Small intestine (tissue), 7 donors: ENCODE measurements at regions not wholly inside any gene's neighbourhood (a gene's known extent, or its start where the extent isn't known, plus 50 kb on each side); places are given as distances from the start of the nearest gene placed in this dataset.

ENCODE experiments used
- DNase-seq, 2 donors: peaks; one replicate each; pipeline versions ENCODE4 v3.0.0 to v3.0.0-alpha.2; 2013
- FAIRE-seq: peaks from 2 replicates; lab custom pipeline; 2012; peaks lifted over from hg19 to GRCh38; lab: Jason Lieb, UNC
- H3K27ac ChIP-seq, 3 donors: one replicate each; pipeline ENCODE4 v1.5.1; 2013; ENCODE audit warnings: low read length in 2 of 3, mild to moderate bottlenecking in 2 of 3, control low read depth in 1 of 3, inconsistent platforms in 1 of 3, low read depth in 1 of 3, moderate library complexity in 1 of 3
- H3K27me3 ChIP-seq, 3 donors: one replicate each; pipeline ENCODE4 v1.6.1; 2013; ENCODE audit warnings: low read length in 3 of 3, inconsistent platforms in 1 of 3; ENCODE audit not compliant: control insufficient read depth in 3 of 3, insufficient read depth in 3 of 3
- H3K36me3 ChIP-seq, 3 donors: one replicate each; pipeline ENCODE4 v1.6.1; 2013; ENCODE audit warnings: low read length in 3 of 3, inconsistent platforms in 1 of 3, low read depth in 1 of 3, mild to moderate bottlenecking in 1 of 3, moderate library complexity in 1 of 3; ENCODE audit not compliant: control insufficient read depth in 3 of 3, insufficient read depth in 2 of 3
- H3K4me1 ChIP-seq, 3 donors: one replicate each; pipeline ENCODE4 v1.6.1; 2013; ENCODE audit warnings: low read length in 2 of 3, inconsistent platforms in 1 of 3, low read depth in 1 of 3, mild to moderate bottlenecking in 1 of 3, moderate library complexity in 1 of 3; ENCODE audit not compliant: control insufficient read depth in 3 of 3, insufficient read depth in 2 of 3
- H3K4me3 ChIP-seq, 3 donors: one replicate each; pipeline ENCODE4 v1.5.1; 2013; ENCODE audit warnings: low read length in 3 of 3, control low read depth in 1 of 3, inconsistent platforms in 1 of 3, low read depth in 1 of 3, mild to moderate bottlenecking in 1 of 3, moderate library complexity in 1 of 3
- H3K9me3 ChIP-seq, 2 donors: one replicate each; pipeline ENCODE4 v1.6.1; 2013; ENCODE audit warnings: low read depth in 1 of 2, low read length in 1 of 2; ENCODE audit not compliant: control insufficient read depth in 2 of 2, insufficient read depth in 1 of 2
- WGBS, 3 donors: extraction: QIAGEN DNeasy Blood & Tissue Kit; methylation state at CpG; one replicate each; pipeline ENCODE4 v1.1.7; 2013; 5-methylcytosine and 5-hydroxymethylcytosine counted together
- donor health status: healthy with polysubstance abuse.
- donor health status: control.
- donor health status: control.
- donor health status: Bipolar disorder and iron deficiency.
- donor health status: healthy.

DNA sequence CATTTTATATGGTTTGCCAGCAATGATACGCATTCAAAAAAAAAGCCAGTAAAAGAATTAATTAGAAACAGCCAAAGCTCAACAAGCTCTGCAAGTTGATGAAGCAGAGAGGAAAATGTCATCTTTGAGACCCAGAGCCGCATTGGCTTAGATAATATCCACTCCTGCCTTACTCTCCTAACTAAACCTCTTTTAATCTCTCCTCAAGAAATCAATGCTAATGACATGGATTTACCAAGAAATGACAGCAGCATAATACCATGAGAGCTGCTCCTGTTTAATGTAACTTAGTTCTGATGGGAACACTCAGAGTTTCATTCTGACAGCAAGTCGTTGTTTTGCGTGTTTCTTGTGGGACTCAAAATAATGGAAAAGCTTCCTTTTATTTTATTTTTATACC, 1099.4 kb upstream of the PIK3C3 start:
- WGBS, 3 donors: 80 to 88% (median 84%) methylated on average over 4 of the region's 4 CpGs
- Histone ChIP-seq H3K27me3 (no peaks in the 10 kb centered on the region), H3K4me3 (no peak overlapping the region), H3K27ac (no peak overlapping the region), H3K4me1 (no peaks in the 10 kb centered on the region), H3K36me3 (no peaks in the 10 kb centered on the region), H3K9me3 (no peaks in the 10 kb centered on the region)
- FAIRE-seq (no peak), DNase-seq (no peak)

DNA sequence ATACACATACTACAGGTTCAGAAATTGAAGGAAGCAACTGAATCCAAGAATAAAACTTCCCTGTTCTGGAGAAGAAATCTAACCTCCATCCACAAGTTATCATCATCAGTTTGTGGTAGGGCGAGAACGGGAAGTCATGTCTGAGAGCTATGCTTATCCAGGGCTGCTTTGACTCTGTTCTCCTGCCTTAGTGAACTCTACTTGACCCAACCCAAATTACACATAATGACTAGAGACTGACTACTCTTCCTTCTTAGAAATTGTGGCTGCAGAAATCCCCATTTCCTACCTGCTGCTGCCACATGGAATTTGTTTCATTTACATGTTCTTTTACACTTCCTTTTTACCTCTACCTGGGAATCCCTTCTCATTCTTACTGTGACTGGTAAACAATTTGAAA, 1102.6 kb upstream of the PIK3C3 start:
- FAIRE-seq (no peak), DNase-seq (no peak)
- Histone ChIP-seq H3K9me3 (no peaks in the 10 kb centered on the region), H3K27ac (no peak overlapping the region), H3K27me3 (no peaks in the 10 kb centered on the region), H3K36me3 (no peaks in the 10 kb centered on the region), H3K4me3 (no peak overlapping the region), H3K4me1 (no peaks in the 10 kb centered on the region)
- 85 to 92% (median 90%) methylated on average over 2 of the region's 2 CpGs for WGBS, 3 donors

GRCh38 chr18:40851014-40851429, 1104.0 kb upstream of the PIK3C3 start:
- 35 to 64% (median 39%) methylated on average over 3 of the region's 3 CpGs for WGBS, 3 donors
- Histone ChIP-seq H3K27me3 (no peaks in the 10 kb centered on the region), H3K27ac (no peak overlapping the region), H3K36me3 (no peaks in the 10 kb centered on the region), H3K4me1 (no peaks in the 10 kb centered on the region), H3K4me3 (no peak overlapping the region), H3K9me3 (no peaks in the 10 kb centered on the region)
- DNase-seq (no peak), FAIRE-seq (no peak)

GRCh38 chr18:40849886-40850285, 1105.1 kb upstream of the PIK3C3 start:
- 57 to 89% (median 68%) methylated on average over 1 of the region's 1 CpG for WGBS, 3 donors

GRCh38 chr18:40841467-40841866, 1113.6 kb upstream of the PIK3C3 start:
- Histone ChIP-seq H3K9me3 (peaks cover 0 to 2% of the 10 kb centered on the region in 2 donors), H3K4me3 (no peak overlapping the region), H3K27ac (no peak overlapping the region), H3K36me3 (no peaks in the 10 kb centered on the region), H3K4me1 (no peaks in the 10 kb centered on the region), H3K27me3 (no peaks in the 10 kb centered on the region)
- no peak for FAIRE-seq
- no peak for DNase-seq

More at GRCh38 chr18:40849886-40850285, 1105.1 kb upstream of the PIK3C3 start:
- H3K27ac ChIP-seq: no peak overlapping the region
- DNase-seq (no peak), FAIRE-seq (no peak)
- H3K27me3 ChIP-seq: no peaks in the 10 kb centered on the region
- no peaks in the 10 kb centered on the region for H3K9me3 ChIP-seq
- H3K4me1 ChIP-seq: no peaks in the 10 kb centered on the region
- H3K36me3 ChIP-seq: no peaks in the 10 kb centered on the region
- H3K4me3 ChIP-seq: no peak overlapping the region

DNA sequence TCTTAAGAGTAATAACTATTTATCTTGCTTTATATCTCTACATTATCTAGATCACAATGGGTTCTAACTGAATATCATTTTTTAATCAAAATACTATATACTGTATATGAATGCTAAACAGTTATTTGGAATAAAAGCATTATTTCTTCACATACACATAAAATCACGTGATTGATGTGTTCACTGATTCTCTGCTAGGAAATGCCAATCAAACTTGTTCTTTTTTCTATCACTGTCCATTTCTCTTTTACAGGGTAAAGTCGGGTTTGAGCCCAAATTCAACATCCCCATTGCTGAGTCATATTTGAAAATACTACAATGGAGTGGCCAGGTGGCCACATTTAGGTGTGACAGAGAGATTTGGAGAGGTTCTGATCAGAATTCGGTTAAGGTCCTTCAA, 1114.0 kb upstream of the PIK3C3 start:
- H3K27ac ChIP-seq: no peak overlapping the region

DNA sequence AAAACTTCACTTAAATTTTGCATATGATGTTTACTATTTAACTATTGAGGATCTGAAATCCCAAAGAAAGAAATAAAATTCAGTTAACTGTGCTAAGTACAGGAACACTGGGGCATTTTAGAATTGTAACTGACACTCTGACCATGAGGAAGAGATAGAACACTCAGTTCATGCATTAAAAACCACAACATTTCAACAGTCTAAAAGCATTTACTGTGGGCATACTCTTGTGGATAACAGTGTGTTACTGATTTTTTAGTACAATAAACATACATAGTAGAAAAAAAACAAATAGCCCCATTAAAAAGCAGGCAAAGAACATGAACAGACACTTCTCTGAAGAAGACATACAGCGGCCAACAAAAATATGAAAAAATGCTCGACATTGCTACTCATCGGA, 1122.7 kb upstream of the PIK3C3 start:
- FAIRE-seq (no peak), DNase-seq (no peak)
- Histone ChIP-seq H3K9me3 (no peaks in the 10 kb centered on the region), H3K27ac (no peak overlapping the region), H3K27me3 (no peaks in the 10 kb centered on the region), H3K4me1 (no peaks in the 10 kb centered on the region), H3K4me3 (no peak overlapping the region), H3K36me3 (no peaks in the 10 kb centered on the region)
- WGBS, 3 donors: 95 to 97% (median 96%) methylated on average over 3 of the region's 3 CpGs

More for the DNA sequence above, 1114.0 kb upstream of the PIK3C3 start:
- FAIRE-seq (no peak), DNase-seq (no peak)
- Histone ChIP-seq H3K4me1 (no peaks in the 10 kb centered on the region), H3K9me3 (peaks cover 0 to 2% of the 10 kb centered on the region in 2 donors), H3K36me3 (no peaks in the 10 kb centered on the region), H3K27me3 (no peaks in the 10 kb centered on the region), H3K4me3 (no peak overlapping the region)
- WGBS, 3 donors: 47 to 66% (median 47%) methylated on average over 3 of the region's 3 CpGs

DNA sequence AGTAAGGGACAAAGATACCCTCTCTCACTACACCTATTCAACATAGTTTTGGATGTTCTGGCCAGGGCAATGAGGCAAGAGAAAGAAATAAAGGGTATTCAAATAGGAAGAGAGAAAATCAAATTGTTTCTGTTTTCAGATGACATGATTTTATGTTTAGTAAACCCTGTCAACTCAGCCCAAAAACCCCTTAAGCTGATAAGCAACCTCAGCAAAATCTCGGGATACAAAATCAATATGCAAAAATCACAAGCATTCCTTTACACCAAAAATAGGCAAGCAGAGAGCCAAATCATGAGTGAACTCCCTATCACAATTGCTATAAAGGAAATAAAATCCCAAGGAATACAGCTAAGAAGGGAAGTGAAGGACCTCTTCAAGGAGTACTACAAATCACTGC, 1130.7 kb upstream of the PIK3C3 start:
- DNase-seq: no peak
- Histone ChIP-seq H3K4me3 (no peak overlapping the region), H3K9me3 (no peaks in the 10 kb centered on the region), H3K27ac (no peak overlapping the region), H3K36me3 (no peaks in the 10 kb centered on the region), H3K4me1 (no peaks in the 10 kb centered on the region), H3K27me3 (no peaks in the 10 kb centered on the region)
- FAIRE-seq: no peak
- 60 to 81% (median 73%) methylated on average over 1 of the region's 1 CpG for WGBS, 3 donors

- H3K27ac ChIP-seq: no peak overlapping the region
- H3K27me3 ChIP-seq: no peaks in the 10 kb centered on the region
- no peaks in the 10 kb centered on the region for H3K4me1 ChIP-seq
- no peak for FAIRE-seq
- WGBS, 3 donors: 83 to 89% (median 88%) methylated on average over 6 of the region's 6 CpGs
- no peaks in the 10 kb centered on the region for H3K36me3 ChIP-seq
- no peaks in the 10 kb centered on the region for H3K9me3 ChIP-seq
- no peak overlapping the region for H3K4me3 ChIP-seq
- DNase-seq: no peak
Measured at GRCh38 chr18:40821596-40822243, 1133.3 kb upstream of the PIK3C3 start.
